Stimulated activated CD8-positive, alpha-beta memory T cell treated with anti-CD3 and anti-CD28 coated beads, Interleukin-12 subunit alpha, Interleukin-12 subunit beta, amount 100 ng/mL, for 1 hour (primary cell): ENCODE measurements at regions not wholly inside any gene's neighbourhood (a gene's known extent, or its start where the extent isn't known, plus 50 kb on each side); places are given as distances from the start of the nearest gene placed in this dataset.

Experiments
- DNase-seq: peaks from one replicate; pipeline ENCODE4 v3.0.0-alpha.2; 2020; ENCODE audit warnings: low read depth

DNA sequence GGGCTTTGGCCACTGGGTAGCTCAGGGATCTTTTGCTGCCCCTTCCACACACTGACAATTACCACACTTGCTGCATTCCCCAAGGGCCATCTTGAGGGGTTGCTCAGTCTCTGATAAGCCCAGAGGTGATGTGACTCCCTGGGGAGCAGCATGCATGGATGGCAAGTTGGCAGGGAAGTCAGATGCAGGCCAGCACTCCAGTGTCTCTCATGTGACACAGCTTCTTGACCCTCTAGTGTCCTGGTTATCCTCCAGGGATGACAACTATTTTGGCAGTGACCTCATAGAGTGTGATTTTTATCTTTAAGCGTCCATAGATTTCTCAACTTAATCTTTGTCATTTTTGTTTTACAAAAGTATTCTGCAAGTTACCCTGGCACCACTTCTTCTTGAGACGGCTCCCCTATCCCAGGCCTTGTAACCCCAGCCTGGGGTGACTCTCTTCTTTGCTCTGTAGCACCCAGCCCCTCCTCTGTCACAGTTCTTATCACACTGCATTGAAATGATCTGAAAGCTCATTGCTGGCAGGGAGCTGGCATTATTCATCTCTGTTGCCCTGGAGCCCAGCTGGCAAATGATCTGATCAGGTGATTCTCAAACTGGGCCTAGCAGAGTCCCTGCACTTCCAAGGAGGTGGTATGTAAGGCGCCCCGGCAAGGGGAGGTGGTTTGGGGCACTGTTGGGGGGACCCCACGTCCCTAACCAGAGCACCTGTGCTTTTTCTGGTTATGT, 72.6 kb downstream of the TENT5C start:
- no peak for DNase-seq

GRCh38 chr1:117679299-117679698, 73.5 kb downstream of the TENT5C start:
- no peak for DNase-seq

DNA sequence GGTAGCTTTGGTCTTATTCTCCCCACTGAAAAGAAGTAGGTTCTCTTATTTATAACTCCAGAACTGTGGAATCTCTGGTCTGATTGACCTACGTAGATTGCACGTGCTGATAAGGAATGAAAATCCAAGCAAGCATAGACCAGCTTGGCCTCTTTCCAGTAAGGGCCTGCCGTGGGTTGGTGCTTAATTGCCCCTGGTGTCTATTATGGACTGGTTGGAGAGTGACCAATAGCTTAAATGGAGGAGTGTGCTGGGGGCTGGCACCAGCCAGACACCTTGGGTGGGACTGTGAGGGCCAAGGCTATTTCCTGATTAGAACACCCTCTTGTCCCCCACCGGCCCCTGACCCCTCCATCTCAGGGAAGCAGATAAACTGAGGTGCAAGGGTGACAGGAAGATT, 74.0 kb downstream of the TENT5C start:
- no peak for DNase-seq

- no peak for DNase-seq
Observed at GRCh38 chr1:117680316-117681002, 74.6 kb downstream of the TENT5C start.

DNA sequence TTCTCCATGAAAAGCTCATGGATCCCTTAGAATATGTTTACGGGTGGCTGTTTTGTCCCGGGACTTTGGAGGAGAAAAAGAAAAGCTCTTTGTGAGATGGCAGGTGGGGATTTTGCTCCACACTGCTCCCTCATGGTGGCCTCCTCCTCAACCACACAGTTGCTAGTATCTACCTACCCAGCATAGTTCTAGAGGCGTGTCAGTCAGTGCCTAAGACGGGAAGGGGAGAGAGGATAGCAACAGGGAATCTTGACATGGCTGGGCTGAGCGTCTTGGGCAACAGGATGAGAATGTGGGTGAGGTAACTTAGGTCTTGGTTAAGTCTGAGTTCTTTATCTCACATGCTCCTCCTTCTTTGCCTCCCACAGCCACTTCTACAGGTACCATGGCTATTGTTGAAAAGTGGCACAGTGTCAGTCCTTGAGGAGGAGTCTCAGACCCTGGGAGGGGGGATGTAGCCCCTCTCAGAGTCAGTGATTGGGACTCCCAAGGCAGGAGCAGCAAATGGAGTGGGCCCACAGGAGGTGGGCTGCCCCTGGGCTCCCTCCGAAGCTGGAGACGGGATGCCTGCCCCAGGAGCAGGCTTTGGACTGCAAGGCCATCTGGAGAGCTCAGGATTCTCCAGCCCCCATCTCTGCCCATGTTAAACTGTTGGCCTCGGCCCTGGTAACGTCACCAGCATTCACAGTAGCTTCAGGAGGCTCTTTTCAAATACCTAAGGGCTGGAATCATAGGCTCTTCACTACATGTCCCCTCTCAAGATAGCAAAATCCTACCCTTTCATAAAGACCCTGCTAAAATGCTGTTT, 75.4 kb downstream of the TENT5C start:
- DNase-seq: no peak

DNA sequence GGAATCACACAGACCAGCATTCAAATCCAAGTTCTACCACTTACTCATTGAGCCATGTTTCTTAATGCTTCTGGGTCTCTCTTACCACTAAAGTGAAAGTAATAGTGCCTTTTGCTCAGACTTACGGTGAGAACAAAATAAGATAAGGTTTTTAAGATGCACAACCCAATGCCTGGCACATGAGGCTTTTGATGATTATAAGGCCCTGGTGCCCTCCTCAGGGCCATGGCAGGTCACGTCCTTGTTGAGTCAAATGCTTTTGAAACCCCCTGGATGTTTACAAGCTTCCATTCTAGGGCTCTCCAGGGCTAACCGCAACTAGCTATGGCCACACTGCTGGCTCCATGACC, 76.0 kb downstream of the TENT5C start:
- no peak for DNase-seq

DNA sequence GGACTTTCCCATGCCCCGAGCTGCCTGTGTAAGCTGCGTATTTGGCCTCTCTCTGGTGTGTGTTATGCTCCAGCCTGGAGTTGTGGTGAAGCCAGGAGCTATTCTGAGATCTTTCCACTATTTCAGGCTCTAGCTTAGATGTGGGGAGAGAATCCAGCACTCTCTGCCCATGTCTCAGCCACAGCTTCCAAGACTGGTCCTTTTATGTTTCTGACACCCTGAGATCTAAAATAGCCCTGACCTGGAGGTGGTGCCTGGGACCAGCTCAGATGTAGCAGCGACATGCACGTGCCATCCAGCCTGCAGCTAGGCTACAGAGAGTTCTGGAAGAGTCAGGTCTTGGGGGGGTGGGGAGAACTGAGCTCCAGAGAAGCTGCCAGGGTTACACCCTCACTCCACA, 76.5 kb downstream of the TENT5C start:
- no peak for DNase-seq

DNA sequence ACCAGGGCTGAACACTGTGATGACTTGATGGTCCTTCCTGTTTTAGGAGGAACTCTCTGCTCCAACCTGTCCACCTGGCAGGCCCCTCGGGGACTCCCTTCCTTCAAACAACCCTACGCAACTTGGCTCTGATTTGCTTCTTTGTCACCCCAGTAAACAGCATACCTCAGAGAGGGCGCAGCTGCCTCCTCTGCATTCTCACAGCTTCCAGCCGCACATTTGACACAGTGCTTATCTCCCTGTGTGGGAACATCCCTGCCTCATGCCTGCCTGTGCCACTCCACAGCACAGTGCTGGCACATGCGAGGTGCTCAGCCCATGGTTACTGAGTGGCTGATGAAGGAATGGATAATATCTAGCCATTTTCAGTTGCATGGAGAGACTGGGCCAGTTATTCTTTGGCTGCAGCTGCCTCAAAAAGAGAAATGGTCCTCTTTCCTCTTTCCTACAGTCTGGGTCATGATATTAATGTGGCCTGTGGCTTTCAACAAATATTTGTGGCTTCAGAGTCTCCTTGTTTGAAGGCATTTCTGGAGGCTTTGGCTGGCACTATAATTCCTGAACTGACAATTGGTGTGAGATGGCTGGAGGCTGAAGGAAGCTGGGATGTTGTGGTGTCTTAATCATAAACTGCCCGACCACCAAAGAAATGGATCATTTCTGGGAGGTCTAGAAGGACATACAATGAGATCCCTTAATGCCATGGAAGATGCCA, 77.9 kb downstream of the TENT5C start:
- DNase-seq: no peak

- no peak for DNase-seq
Observed at GRCh38 chr1:117685936-117686806, 80.3 kb downstream of the TENT5C start.

GRCh38 chr1:117686907-117687306, 81.1 kb downstream of the TENT5C start:
- no peak for DNase-seq

DNA sequence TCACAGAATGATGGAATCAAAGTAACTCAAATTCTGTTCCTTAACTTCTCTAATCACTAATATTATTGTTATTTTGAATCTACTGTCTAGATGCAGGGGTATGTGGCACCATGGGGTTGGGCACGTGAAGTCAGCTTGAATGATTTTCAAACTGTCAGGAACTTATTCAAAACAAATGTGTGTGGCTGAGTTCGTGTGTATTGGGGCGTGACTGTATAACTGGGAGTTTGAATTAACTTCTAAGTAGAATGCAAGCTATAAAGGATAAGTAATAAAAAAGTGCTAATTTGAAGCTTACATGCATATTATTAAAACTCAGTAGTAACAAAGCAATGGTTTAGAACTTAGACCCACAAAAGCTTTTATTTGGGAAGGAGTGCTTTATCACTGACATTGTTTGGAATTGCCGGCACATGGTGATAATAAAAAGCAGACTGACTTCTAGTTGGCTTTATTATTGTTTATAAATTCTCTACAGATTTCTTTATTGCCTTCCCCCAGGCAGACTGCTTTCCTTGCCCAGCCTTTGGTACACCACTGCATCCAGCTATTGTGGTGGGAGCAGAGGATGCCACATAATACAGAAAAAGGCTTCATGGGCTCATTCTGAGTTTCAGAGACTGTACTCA, 84.3 kb downstream of the TENT5C start:
- no peak for DNase-seq

GRCh38 chr1:117691942-117692341, 86.1 kb downstream of the TENT5C start:
- no peak for DNase-seq

- no peak for DNase-seq
Observed at GRCh38 chr1:117694543-117694942, 88.7 kb downstream of the TENT5C start.

DNA sequence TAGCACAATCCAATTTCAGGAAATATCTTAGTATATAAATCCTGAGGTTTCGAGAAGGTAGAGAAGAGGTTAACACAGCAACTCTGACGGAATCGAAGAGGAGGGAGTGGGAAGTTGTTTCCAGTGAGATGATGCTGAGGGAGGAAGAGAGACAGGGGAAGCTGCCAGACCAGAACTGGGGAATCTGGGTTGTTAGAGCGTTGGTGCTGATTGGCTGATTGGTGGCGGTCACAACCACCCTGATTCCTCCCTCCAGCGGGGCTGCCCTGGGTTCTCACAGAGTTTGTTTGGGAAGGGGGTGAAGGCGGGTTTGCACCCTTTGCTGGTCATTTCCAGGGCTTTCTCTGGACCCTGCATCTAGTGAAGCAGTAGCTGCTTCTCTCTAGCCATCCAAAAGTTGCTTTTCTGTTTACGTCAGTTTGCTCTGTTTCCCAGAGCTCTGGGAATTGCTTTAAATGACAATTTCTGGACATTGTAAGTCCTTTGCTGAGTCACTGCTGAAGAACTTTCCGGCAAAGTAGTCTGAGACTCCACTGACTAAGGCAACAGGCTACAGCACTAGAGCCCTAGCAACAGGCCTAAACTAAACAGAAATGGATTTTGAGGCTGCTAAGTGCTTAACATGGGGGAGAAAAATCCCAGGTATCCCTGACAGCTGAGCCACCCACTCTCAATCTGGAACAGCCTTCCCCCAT, 90.1 kb downstream of the TENT5C start:
- no peak for DNase-seq

- no peak for DNase-seq
Observed at GRCh38 chr1:117696561-117696960, 90.7 kb downstream of the TENT5C start.

GRCh38 chr1:117697220-117697781, 91.5 kb downstream of the TENT5C start:
- no peak for DNase-seq

- no peak for DNase-seq
Observed at GRCh38 chr1:117698398-117699160, 92.7 kb downstream of the TENT5C start.

GRCh38 chr1:117699953-117700352, 94.1 kb downstream of the TENT5C start:
- no peak for DNase-seq

GRCh38 chr1:117702654-117703053, 96.8 kb downstream of the TENT5C start:
- no peak for DNase-seq
